ENCODE measurements at regions not wholly inside any gene's neighbourhood (a gene's known extent, or its start where the extent isn't known, plus 50 kb on each side); places are given as distances from the start of the nearest gene placed in this dataset.

GRCh38 chr10:120145107-120145506 is 252.6 kb downstream of the SEC23IP start (continued):
- TF ChIP-seq ZNF165 (CRISPR knock-in tag; IDR thresholded peaks at IDR 0.05; ENCODE audit: borderline replicate concordance) (no peak), NCOA2 (IDR thresholded peaks at IDR 0.05; ENCODE audit: partially characterized antibody in 2 of 2) (no peak), NKRF (IDR thresholded peaks at IDR 0.05; ENCODE audit: borderline replicate concordance) (no peak), TSHZ1 (CRISPR knock-in tag; IDR thresholded peaks at IDR 0.05) (no peak), THRA (IDR thresholded peaks at IDR 0.05) (no peak), POLR2G (IDR thresholded peaks at IDR 0.05; ENCODE audit: low read depth, low read length) (no peak), HDAC8 (tag; IDR thresholded peaks at IDR 0.05) (no peak), ZNF124 (CRISPR knock-in tag; IDR thresholded peaks at IDR 0.05) (no peak), NONO (IDR thresholded peaks at IDR 0.05; ENCODE audit: low read depth in 2 of 2, low read length in 1 of 2) (no peak), ZNF3 (CRISPR knock-in tag; IDR thresholded peaks at IDR 0.05) (no peak), CC2D1A (IDR thresholded peaks at IDR 0.05) (peak; percentile 87), NCOA4 (IDR thresholded peaks at IDR 0.05; ENCODE audit: partially characterized antibody) (no peak), SP2 (IDR thresholded peaks at IDR 0.05; ENCODE audit: extremely low read depth, low read depth, low read length, poor library complexity, severe bottlenecking) (no peak), PYGO2 (tag; IDR thresholded peaks at IDR 0.05) (peak; percentile 63; the same call in 1 of the 2 replicates), CTCFL (IDR thresholded peaks at IDR 0.05; ENCODE audit: borderline replicate concordance, insufficient read depth, low read depth, low read length, poor library complexity, severe bottlenecking) (no peak), JUNB (CRISPR knock-in tag; conservative IDR thresholded peaks at IDR 0.05) (no peak), HOXB6 (CRISPR knock-in tag; IDR thresholded peaks at IDR 0.05; ENCODE audit: borderline replicate concordance) (no peak), FOSL1 (tag; conservative IDR thresholded peaks at IDR 0.05) (peak; percentile 72), ZNF431 (CRISPR knock-in tag; IDR thresholded peaks at IDR 0.05) (no peak), STAT5A (IDR thresholded peaks at IDR 0.05; ENCODE audit: borderline replicate concordance, low read length) (peak; percentile 91)
